Esophagus muscularis mucosa (tissue), 4 donors: ENCODE measurements at regions not wholly inside any gene's neighbourhood (a gene's known extent, or its start where the extent isn't known, plus 50 kb on each side); places are given as distances from the start of the nearest gene placed in this dataset.

Source experiments
- DNase-seq: peaks from one replicate; pipeline ENCODE4 v3.0.0-alpha.2; 2017; ENCODE audit errors: extremely low spot score
- H3K27ac ChIP-seq, 4 donors: fragments of 200-600 bp; sonication (generic); replicated peaks in 1 of 4; 1 replicate in 3 of 4; 2 replicates in 1 of 4; pipeline ENCODE4 v1.5.1; 2016 to 2019; ENCODE audit warnings: mild to moderate bottlenecking in 1 of 4
- H3K27me3 ChIP-seq, 4 donors: fragments of 200-600 bp; sonication (generic); one replicate each; pipeline versions ENCODE4 v1.5.1 to v1.6.0; 2016 to 2019
- H3K36me3 ChIP-seq, 4 donors: fragments of 200-600 bp; sonication (generic); one replicate each; pipeline ENCODE4 v1.5.1; 2016 to 2019
- H3K4me1 ChIP-seq, 4 donors: fragments of 200-600 bp; sonication (generic); one replicate each; pipeline ENCODE4 v1.5.1; 2016 to 2019
- H3K4me3 ChIP-seq, 4 donors: fragments of 200-600 bp; sonication (generic); 1 replicate in 2 of 4; 2 replicates in 2 of 4; pipeline ENCODE4 v1.5.1; 2016 to 2019; ENCODE audit warnings: mild to moderate bottlenecking in 4 of 4, moderate library complexity in 1 of 4
- H3K9me3 ChIP-seq, 4 donors: fragments of 200-600 bp; sonication (generic); 1 replicate in 3 of 4; 2 replicates in 1 of 4; pipeline ENCODE4 v1.5.1; 2016 to 2019
- CTCF ChIP-seq, 3 experiments: fragments of 200-600 bp in 2 of 3; fragments of 450-650 bp in 1 of 3; sonication (generic) in 2 of 3; IDR thresholded peaks; one replicate each; pipeline ENCODE4 v1.5.1; 2017 to 2019; ENCODE audit warnings: antibody characterized with exemption in 3 of 3, mild to moderate bottlenecking in 2 of 3, moderate library complexity in 1 of 3
- EP300 ChIP-seq: sonication (generic); formaldehyde crosslinking; IDR thresholded peaks from one replicate; pipeline ENCODE4 v1.6.1; 2017; ENCODE audit warnings: antibody characterized with exemption
- POLR2A ChIP-seq: fragments of 450-650 bp; IDR thresholded peaks from one replicate; pipeline ENCODE4 v1.6.1; 2017; ENCODE audit warnings: antibody characterized with exemption, moderate library complexity, mild to moderate bottlenecking, low read depth
- POLR2AphosphoS5 ChIP-seq, 2 donors: sonication (generic); formaldehyde crosslinking; IDR thresholded peaks; one replicate each; pipeline ENCODE4 v1.6.1; 2017; ENCODE audit warnings: antibody characterized with exemption in 2 of 2
- WGBS: methylation state at CpG from one replicate; pipeline ENCODE4 v1.1.5; 2018; 5-methylcytosine and 5-hydroxymethylcytosine counted together
- intact Hi-C: fragments of 100-400 bp; cut with DNase I; formaldehyde crosslinking; loops from one replicate; pipeline ENCODE4 v1.15.1; 2023

GRCh38 chr3:101084404-101084803 is 91.2 kb upstream of the ABI3BP start:
- 57% methylated on average over 1 of the region's 1 CpG for WGBS
- intact Hi-C loops: no loop called here
- Histone ChIP-seq H3K27ac (no peak overlapping the region), H3K27me3 (no peaks in the 10 kb centered on the region), H3K4me3 (no peak overlapping the region), H3K4me1 (peaks cover 0 to 4% (median 0%) of the 10 kb centered on the region in 4 donors), H3K36me3 (no peaks in the 10 kb centered on the region), H3K9me3 (no peaks in the 10 kb centered on the region)
- no peak for DNase-seq
- TF ChIP-seq POLR2AphosphoS5 (IDR thresholded peaks at IDR 0.05) (no peak), EP300 (no peak), POLR2A (no peak), CTCF (IDR thresholded peaks at IDR 0.05) (no peak)

- intact Hi-C loops: no loop called here
- Histone ChIP-seq H3K27ac (no peak overlapping the region), H3K4me3 (no peak overlapping the region), H3K36me3 (no peaks in the 10 kb centered on the region), H3K9me3 (no peaks in the 10 kb centered on the region), H3K4me1 (peaks cover 0 to 4% (median 0%) of the 10 kb centered on the region in 4 donors), H3K27me3 (no peaks in the 10 kb centered on the region)
- TF ChIP-seq POLR2A (no peak), CTCF (IDR thresholded peaks at IDR 0.05) (no peak), POLR2AphosphoS5 (IDR thresholded peaks at IDR 0.05) (no peak), EP300 (no peak)
- DNase-seq: no peak
Measured at GRCh38 chr3:101081999-101082398, 88.8 kb upstream of the ABI3BP start.

GRCh38 chr3:101081446-101081845 is 88.2 kb upstream of the ABI3BP start:
- DNase-seq: no peak
- H3K9me3 ChIP-seq: no peaks in the 10 kb centered on the region
- no peak overlapping the region for H3K4me3 ChIP-seq
- H3K27ac ChIP-seq: no peak overlapping the region
- no peaks in the 10 kb centered on the region for H3K27me3 ChIP-seq
- intact Hi-C loops: no loop called here
- H3K36me3 ChIP-seq: no peaks in the 10 kb centered on the region
- TF ChIP-seq POLR2AphosphoS5 (IDR thresholded peaks at IDR 0.05) (no peak), EP300 (no peak), POLR2A (no peak), CTCF (IDR thresholded peaks at IDR 0.05) (no peak)
- peaks cover 0 to 4% (median 0%) of the 10 kb centered on the region in 4 donors for H3K4me1 ChIP-seq
- WGBS: 50% methylated on average over 2 of the region's 2 CpGs

GRCh38 chr3:101077361-101078011 is 84.3 kb upstream of the ABI3BP start:
- WGBS: 68% methylated on average over 3 of the region's 3 CpGs
- DNase-seq: no peak
- no peak for TF ChIP-seq POLR2AphosphoS5 (IDR thresholded peaks at IDR 0.05)
- TF ChIP-seq POLR2A: no peak
- TF ChIP-seq CTCF (IDR thresholded peaks at IDR 0.05): no peak
- no peak for TF ChIP-seq EP300
- Histone ChIP-seq H3K4me3 (no peak overlapping the region), H3K36me3 (no peaks in the 10 kb centered on the region), H3K27me3 (no peaks in the 10 kb centered on the region), H3K4me1 (peaks cover 0 to 4% (median 2%) of the 10 kb centered on the region in 4 donors), H3K27ac (no peak overlapping the region), H3K9me3 (no peaks in the 10 kb centered on the region)
- intact Hi-C loops: no loop called here

- intact Hi-C loops: loop anchor here (5.0 kb wide), 1 partner anchor 123 kb away; no protein-coding TSS in a partner anchor
- Histone ChIP-seq H3K4me3 (no peak overlapping the region), H3K9me3 (no peaks in the 10 kb centered on the region), H3K27me3 (no peaks in the 10 kb centered on the region), H3K4me1 (peaks cover 0 to 16% (median 7%) of the 10 kb centered on the region in 4 donors), H3K36me3 (no peaks in the 10 kb centered on the region), H3K27ac (no peak overlapping the region)
- TF ChIP-seq CTCF (IDR thresholded peaks at IDR 0.05) (no peak), POLR2AphosphoS5 (IDR thresholded peaks at IDR 0.05) (no peak), EP300 (no peak), POLR2A (no peak)
- 95% methylated on average over 2 of the region's 2 CpGs for WGBS
- no peak for DNase-seq
Measured at GRCh38 chr3:101074518-101074917, 81.3 kb upstream of the ABI3BP start.
